Duodenal mucosa (tissue), 2 donors: ENCODE measurements at regions not wholly inside any gene's neighbourhood (a gene's known extent, or its start where the extent isn't known, plus 50 kb on each side); places are given as distances from the start of the nearest gene placed in this dataset.
"Not testable (repeated sequence)": the region's sequence is repeated elsewhere in the genome, so short reads cannot be mapped to it uniquely, and the experiment has no call there.

Experiments used
- H3K27ac ChIP-seq: one replicate; pipeline ENCODE4 v1.7.0; 2013; ENCODE audit warnings: low read depth, low read length
- H3K27me3 ChIP-seq, 2 donors: one replicate each; pipeline ENCODE4 v1.7.0; 2013; ENCODE audit warnings: low read length in 2 of 2, control low read depth in 1 of 2; ENCODE audit not compliant: insufficient read depth in 2 of 2, control insufficient read depth in 1 of 2
- H3K36me3 ChIP-seq, 2 donors: one replicate each; pipeline ENCODE4 v1.7.0; 2013; ENCODE audit warnings: low read length in 2 of 2, control low read depth in 1 of 2; ENCODE audit not compliant: insufficient read depth in 2 of 2, control insufficient read depth in 1 of 2
- H3K4me1 ChIP-seq, 2 donors: one replicate each; pipeline ENCODE4 v1.7.0; 2013; ENCODE audit warnings: low read length in 2 of 2, control low read depth in 1 of 2; ENCODE audit not compliant: insufficient read depth in 2 of 2, control insufficient read depth in 1 of 2
- H3K4me3 ChIP-seq, 2 donors: one replicate each; pipeline ENCODE4 v1.7.0; 2013; ENCODE audit warnings: low read length in 2 of 2, low read depth in 1 of 2
- H3K9ac ChIP-seq, 2 donors: one replicate each; pipeline ENCODE4 v1.7.0; 2013; ENCODE audit warnings: low read length in 2 of 2, low read depth in 1 of 2
- H3K9me3 ChIP-seq, 2 donors: one replicate each; pipeline ENCODE4 v1.7.0; 2013; ENCODE audit warnings: low read length in 2 of 2, control low read depth in 1 of 2; ENCODE audit not compliant: control insufficient read depth in 1 of 2

- H3K27ac ChIP-seq, H3K36me3 ChIP-seq, H3K9ac ChIP-seq, H3K9me3 ChIP-seq, H3K27me3 ChIP-seq, H3K4me3 ChIP-seq, H3K4me1 ChIP-seq: not testable (repeated sequence)
Observed at GRCh38 chr15:70367913-70368705, 270.4 kb upstream of the TLE3 start.

DNA sequence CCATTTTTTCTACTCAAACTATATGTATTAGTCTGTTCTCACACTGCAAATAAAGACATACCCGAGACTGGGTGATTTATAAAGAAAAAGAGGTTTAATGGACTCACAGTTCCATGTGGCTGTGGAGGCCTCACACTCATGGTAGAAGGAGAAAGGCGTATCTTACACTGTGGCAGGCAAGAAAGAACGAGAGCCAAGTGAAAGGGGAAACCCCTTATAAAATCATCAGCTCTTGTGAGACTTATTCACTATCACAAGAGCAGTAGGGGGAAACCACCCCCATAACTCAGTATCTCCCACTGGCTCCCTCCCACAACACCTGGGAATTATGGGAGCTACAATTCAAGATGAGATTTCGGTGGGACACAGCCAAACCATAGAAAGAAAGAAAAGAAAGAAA lies 266.3 kb upstream of the TLE3 start:
- not testable (repeated sequence) for H3K9me3 ChIP-seq, H3K27me3 ChIP-seq, H3K9ac ChIP-seq, H3K4me1 ChIP-seq, H3K27ac ChIP-seq, H3K4me3 ChIP-seq, H3K36me3 ChIP-seq

DNA sequence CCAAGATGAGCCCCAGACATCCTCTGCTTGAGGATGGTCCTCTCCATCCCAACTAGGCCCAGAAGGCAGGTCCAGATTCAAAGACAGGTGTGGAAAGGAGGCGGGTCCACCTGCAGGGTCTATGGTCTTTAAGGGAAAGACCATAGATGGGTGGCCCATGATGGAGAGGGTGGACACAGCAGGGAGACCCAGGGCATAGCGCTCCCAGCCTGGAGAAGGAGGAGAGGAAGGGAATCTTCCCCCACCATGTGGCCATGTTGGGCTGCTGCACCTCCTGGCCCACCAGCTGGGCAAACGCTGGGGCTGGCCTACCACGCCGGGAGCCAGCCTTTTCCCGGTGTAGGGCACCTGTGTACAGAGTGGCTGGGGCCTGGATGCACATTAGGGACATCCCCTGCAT lies 265.2 kb upstream of the TLE3 start:
- Histone ChIP-seq H3K4me1 (no peaks in the 10 kb centered on the region), H3K27me3 (no peaks in the 10 kb centered on the region), H3K9me3 (no peaks in the 10 kb centered on the region), H3K36me3 (no peaks in the 10 kb centered on the region), H3K4me3 (no peak overlapping the region), H3K9ac (no peak overlapping the region), H3K27ac (no peak overlapping the region)

DNA sequence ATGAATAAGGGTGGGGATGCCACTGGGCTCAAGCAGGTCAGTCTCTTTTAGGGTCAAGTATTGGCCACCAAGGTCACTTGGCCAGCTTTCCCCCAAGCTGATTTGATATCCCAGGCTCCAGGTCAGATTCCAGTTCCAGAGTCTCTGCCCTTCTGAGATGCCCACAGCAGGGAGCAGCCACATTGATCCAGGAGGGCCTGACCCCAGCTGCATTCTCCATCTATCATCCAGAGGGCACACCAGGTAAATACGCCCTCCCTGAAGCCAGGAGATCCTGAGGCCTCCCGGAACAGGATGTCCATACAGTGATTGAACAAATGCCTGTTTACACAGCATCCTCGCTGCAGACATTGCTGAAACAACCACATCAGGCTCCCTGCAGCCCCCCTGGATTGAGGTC lies 264.6 kb upstream of the TLE3 start:
- Histone ChIP-seq H3K4me3 (no peak overlapping the region), H3K36me3 (no peaks in the 10 kb centered on the region), H3K4me1 (no peaks in the 10 kb centered on the region), H3K9ac (no peak overlapping the region), H3K9me3 (no peaks in the 10 kb centered on the region), H3K27me3 (no peaks in the 10 kb centered on the region), H3K27ac (no peak overlapping the region)

GRCh38 chr15:70361891-70362290 lies 264.2 kb upstream of the TLE3 start:
- Histone ChIP-seq H3K27ac (no peak overlapping the region), H3K9ac (no peak overlapping the region), H3K4me3 (no peak overlapping the region), H3K27me3 (no peaks in the 10 kb centered on the region), H3K9me3 (no peaks in the 10 kb centered on the region), H3K36me3 (no peaks in the 10 kb centered on the region), H3K4me1 (no peaks in the 10 kb centered on the region)

DNA sequence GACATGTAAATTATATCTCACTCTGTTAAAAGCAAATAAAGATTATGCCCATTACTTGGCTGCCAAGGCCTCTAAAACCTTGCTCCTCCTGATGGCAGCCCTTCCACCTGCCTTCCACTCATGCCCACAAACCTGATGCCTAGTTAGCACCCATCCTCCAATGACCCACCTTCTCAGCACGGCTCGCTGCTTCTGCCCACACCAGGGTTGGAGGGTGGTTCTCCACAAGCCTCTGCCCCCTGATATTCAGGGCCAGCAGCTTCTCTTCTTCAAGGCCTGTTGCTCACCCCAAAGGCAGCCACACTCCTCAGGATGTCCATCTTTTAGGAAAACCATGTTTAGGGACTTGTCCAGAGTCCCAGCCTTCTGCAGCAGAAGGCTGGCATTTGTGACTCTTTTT lies 263.4 kb upstream of the TLE3 start:
- Histone ChIP-seq H3K27me3 (no peaks in the 10 kb centered on the region), H3K36me3 (no peaks in the 10 kb centered on the region), H3K27ac (no peak overlapping the region), H3K4me3 (no peak overlapping the region), H3K9me3 (no peaks in the 10 kb centered on the region), H3K9ac (no peak overlapping the region), H3K4me1 (no peaks in the 10 kb centered on the region)

GRCh38 chr15:70358871-70359647 lies 261.3 kb upstream of the TLE3 start:
- H3K27me3 ChIP-seq, result no peaks in the 10 kb centered on the region
- H3K27ac ChIP-seq, result no peak overlapping the region
- H3K4me1 ChIP-seq, result no peaks in the 10 kb centered on the region
- H3K9me3 ChIP-seq, result no peaks in the 10 kb centered on the region
- H3K9ac ChIP-seq, result no peak overlapping the region
- no peaks in the 10 kb centered on the region for H3K36me3 ChIP-seq
- H3K4me3 ChIP-seq, result no peak overlapping the region

DNA sequence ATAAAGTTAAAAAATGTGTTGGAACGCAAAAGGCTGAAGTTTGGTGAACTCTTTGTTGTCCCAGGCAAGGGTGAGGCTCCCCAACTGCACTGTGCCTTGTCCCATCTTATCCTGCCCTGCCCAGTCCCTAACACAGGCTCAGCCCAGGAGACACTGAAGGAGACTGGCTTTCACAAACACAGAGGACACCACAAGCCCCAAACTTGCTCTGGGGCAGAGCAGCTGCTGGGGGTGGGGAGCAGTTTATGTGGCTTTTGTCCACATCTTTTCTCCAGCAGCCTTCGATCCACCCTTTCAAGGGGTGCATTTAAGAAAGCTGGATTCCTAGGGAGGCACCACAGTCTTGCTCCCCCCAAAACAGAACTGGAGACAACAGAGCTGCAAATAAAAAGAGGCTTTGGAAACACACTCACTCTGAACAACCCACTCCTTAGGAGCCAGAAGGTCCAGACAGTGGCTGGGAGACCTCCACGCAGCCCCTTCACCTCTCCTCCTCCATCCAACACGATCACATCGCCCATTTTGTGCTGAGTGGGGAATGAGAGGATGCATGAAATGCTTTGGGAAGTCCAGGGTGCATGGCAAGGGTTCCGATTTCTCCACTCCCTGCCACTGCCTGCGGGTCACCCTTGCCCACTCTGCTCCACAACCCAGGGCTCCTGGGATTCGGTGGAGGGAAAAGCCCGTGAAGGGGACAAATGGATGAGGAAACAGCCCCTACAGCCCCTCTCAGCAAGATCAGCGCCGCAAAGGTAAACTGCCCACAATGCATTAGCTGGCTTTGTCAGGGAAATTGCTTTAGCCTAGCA lies 260.5 kb upstream of the TLE3 start:
- no peaks in the 10 kb centered on the region for H3K9me3 ChIP-seq
- H3K4me1 ChIP-seq, result no peaks in the 10 kb centered on the region
- H3K9ac ChIP-seq, result no peak overlapping the region
- H3K36me3 ChIP-seq, result no peaks in the 10 kb centered on the region
- no peak overlapping the region for H3K27ac ChIP-seq
- no peaks in the 10 kb centered on the region for H3K27me3 ChIP-seq
- H3K4me3 ChIP-seq, result no peak overlapping the region

- H3K36me3 ChIP-seq, result no peaks in the 10 kb centered on the region
- H3K27me3 ChIP-seq, result no peaks in the 10 kb centered on the region
- H3K9ac ChIP-seq, result no peak overlapping the region
Observed at GRCh38 chr15:70357453-70357852, 259.7 kb upstream of the TLE3 start.

GRCh38 chr15:70356919-70357318 lies 259.2 kb upstream of the TLE3 start:
- Histone ChIP-seq H3K36me3 (no peaks in the 10 kb centered on the region), H3K4me3 (no peak overlapping the region), H3K9ac (no peak overlapping the region), H3K27me3 (no peaks in the 10 kb centered on the region), H3K9me3 (no peaks in the 10 kb centered on the region), H3K27ac (no peak overlapping the region), H3K4me1 (no peaks in the 10 kb centered on the region)

More at GRCh38 chr15:70357453-70357852, 259.7 kb upstream of the TLE3 start:
- no peak overlapping the region for H3K27ac ChIP-seq
- no peak overlapping the region for H3K4me3 ChIP-seq
- H3K9me3 ChIP-seq, result no peaks in the 10 kb centered on the region
- H3K4me1 ChIP-seq, result no peaks in the 10 kb centered on the region
